HG03378 (cell line): ENCODE measurements at regions not wholly inside any gene's neighbourhood (a gene's known extent, or its start where the extent isn't known, plus 50 kb on each side); places are given as distances from the start of the nearest gene placed in this dataset.
"Not testable (repeated sequence)": the region's sequence is repeated elsewhere in the genome, so short reads cannot be mapped to it uniquely, and the experiment has no call there.

Source experiments
- ATAC-seq: cut with Tn5 transposase; IDR thresholded peaks from one replicate; pipeline ENCODE4 v1.9.1; 2021; ENCODE audit warnings: mild to moderate bottlenecking, moderate library complexity; ENCODE audit not compliant: unreplicated experiment

GRCh38 chr4:159030297-159030696 lies 72.6 kb upstream of the RAPGEF2 start:
- not testable (repeated sequence) for ATAC-seq

GRCh38 chr4:159035570-159035969 lies 67.3 kb upstream of the RAPGEF2 start:
- ATAC-seq, result peak; percentile 66

- no peak for ATAC-seq
Observed at GRCh38 chr4:159038536-159038935, 64.3 kb upstream of the RAPGEF2 start.

- ATAC-seq, result no peak
Observed at GRCh38 chr4:159041054-159042034, 61.5 kb upstream of the RAPGEF2 start.

GRCh38 chr4:159042097-159042605 lies 60.7 kb upstream of the RAPGEF2 start:
- peak; percentile 52 for ATAC-seq

GRCh38 chr4:159042868-159043267 lies 60.0 kb upstream of the RAPGEF2 start:
- no peak for ATAC-seq

- ATAC-seq, result no peak
Observed at GRCh38 chr4:159043861-159044260, 59.0 kb upstream of the RAPGEF2 start.

GRCh38 chr4:159045321-159045720 lies 57.6 kb upstream of the RAPGEF2 start:
- no peak for ATAC-seq

GRCh38 chr4:159046683-159047082 lies 56.2 kb upstream of the RAPGEF2 start:
- no peak for ATAC-seq

- ATAC-seq, result no peak
Observed at GRCh38 chr4:159047478-159048165, 55.3 kb upstream of the RAPGEF2 start.

GRCh38 chr4:159048166-159048886 lies 54.6 kb upstream of the RAPGEF2 start:
- no peak for ATAC-seq

GRCh38 chr4:159049780-159050375 lies 53.0 kb upstream of the RAPGEF2 start:
- no peak for ATAC-seq

- peak; percentile 88 for ATAC-seq
Observed at GRCh38 chr4:159051245-159052071, 51.4 kb upstream of the RAPGEF2 start.

- ATAC-seq, result peak; percentile 69
Observed at GRCh38 chr4:159052315-159052714, 50.6 kb upstream of the RAPGEF2 start.
